Ovary (tissue), 7 donors: ENCODE measurements at regions not wholly inside any gene's neighbourhood (a gene's known extent, or its start where the extent isn't known, plus 50 kb on each side); places are given as distances from the start of the nearest gene placed in this dataset.

Experiments used
- DNase-seq, 5 donors: peaks; one replicate each; pipeline ENCODE4 v3.0.0-alpha.2; 2019 to 2020
- H3K27ac ChIP-seq, 2 donors: fragments of 200-600 bp; one replicate each; pipeline versions ENCODE4 v1.5.1 to v1.8.0; 2019 to 2022
- H3K27me3 ChIP-seq: fragments of 200-600 bp; one replicate; pipeline ENCODE4 v1.8.0; 2022
- H3K36me3 ChIP-seq: fragments of 200-600 bp; sonication (generic); one replicate; pipeline ENCODE4 v1.5.1; 2019
- H3K4me1 ChIP-seq: one replicate; pipeline ENCODE4 v1.8.1; 2013; ENCODE audit warnings: mild to moderate bottlenecking, moderate library complexity; ENCODE audit not compliant: insufficient read depth
- H3K4me3 ChIP-seq: fragments of 200-600 bp; sonication (generic); one replicate; pipeline ENCODE4 v1.5.1; 2017
- H3K9me3 ChIP-seq, 2 donors: fragments of 200-600 bp in 1 of 2; sonication (generic) in 1 of 2; one replicate each; pipeline versions ENCODE4 v1.5.1 to v1.8.1; 2013 to 2019; ENCODE audit warnings: mild to moderate bottlenecking in 1 of 2, moderate library complexity in 1 of 2
- CTCF ChIP-seq, 3 donors: fragments of 450-650 bp in 2 of 3; fragments of 200-600 bp in 1 of 3; IDR thresholded peaks; one replicate each; pipeline versions ENCODE4 v1.5.1 to v1.8.0; 2016 to 2022; ENCODE audit warnings: antibody characterized with exemption in 3 of 3, mild to moderate bottlenecking in 1 of 3
- EP300 ChIP-seq: sonication (generic); formaldehyde crosslinking; IDR thresholded peaks from one replicate; pipeline ENCODE4 v1.6.1; 2017; ENCODE audit warnings: antibody characterized with exemption
- POLR2A ChIP-seq: fragments of 450-650 bp; IDR thresholded peaks from one replicate; pipeline ENCODE4 v1.6.1; 2017; ENCODE audit warnings: antibody characterized with exemption, mild to moderate bottlenecking, moderate library complexity
- WGBS, 3 donors: extraction: QIAGEN DNeasy Blood & Tissue Kit in 1 of 3; methylation state at CpG; one replicate each; pipeline versions ENCODE4 v1.1.5 to v1.1.7; 2013 to 2017; 5-methylcytosine and 5-hydroxymethylcytosine counted together
- intact Hi-C, 4 donors: fragments of 100-400 bp; cut with DNase I; formaldehyde crosslinking; loops; one replicate each; pipeline versions ENCODE4 v1.11.0 to v1.15.1; 2022 to 2023
- donor health status: DM: no; HTN: no; CAD: no; lungs with moderate emphysema.
- donor health status: DM: no; HTN: no; CAD: no.
- donor health status: Bipolar disorder and iron deficiency.
- donor health status: DM: no; HTN: no; CAD: no.
- donor health status: DM: yes; HTN: yes; CAD: no.

- DNase-seq = no peak
- H3K27ac ChIP-seq = no peak overlapping the region
- 81 to 90% (median 88%) methylated on average over 3 of the region's 3 CpGs for WGBS, 3 donors
- no peaks in the 10 kb centered on the region for H3K36me3 ChIP-seq
- intact Hi-C loops = no loop called here
- H3K4me1 ChIP-seq = peaks cover 4% of the 10 kb centered on the region
- no peak for TF ChIP-seq CTCF (IDR thresholded peaks at IDR 0.05)
- TF ChIP-seq POLR2A = no peak
- no peak for TF ChIP-seq EP300
- no peaks in the 10 kb centered on the region for H3K27me3 ChIP-seq
- no peaks in the 10 kb centered on the region for H3K9me3 ChIP-seq
- H3K4me3 ChIP-seq = no peak overlapping the region
Measured at GRCh38 chr2:12183032-12183645, 436.7 kb downstream of the LPIN1 start.

- DNase-seq = no peak
- WGBS, 3 donors = 81 to 91% (median 83%) methylated on average over 5 of the region's 5 CpGs
Measured at GRCh38 chr2:12192762-12193161, 446.3 kb downstream of the LPIN1 start.

GRCh38 chr2:12194968-12195367, 448.5 kb downstream of the LPIN1 start:
- H3K4me1 ChIP-seq = peaks cover 3% of the 10 kb centered on the region
- intact Hi-C loops = no loop called here
- DNase-seq = no peak
- H3K9me3 ChIP-seq = no peaks in the 10 kb centered on the region
- no peaks in the 10 kb centered on the region for H3K36me3 ChIP-seq
- 78 to 88% (median 83%) methylated on average over 1 of the region's 1 CpG for WGBS, 3 donors
- no peaks in the 10 kb centered on the region for H3K27me3 ChIP-seq
- TF ChIP-seq POLR2A (no peak), EP300 (no peak), CTCF (IDR thresholded peaks at IDR 0.05) (no peak)
- no peak overlapping the region for H3K4me3 ChIP-seq
- no peak overlapping the region for H3K27ac ChIP-seq

More at GRCh38 chr2:12192762-12193161, 446.3 kb downstream of the LPIN1 start:
- H3K9me3 ChIP-seq = no peaks in the 10 kb centered on the region
- intact Hi-C loops = no loop called here
- H3K4me1 ChIP-seq = no peaks in the 10 kb centered on the region
- H3K27me3 ChIP-seq = no peaks in the 10 kb centered on the region
- TF ChIP-seq EP300 = no peak
- no peak for TF ChIP-seq CTCF (IDR thresholded peaks at IDR 0.05)
- TF ChIP-seq POLR2A = no peak
- H3K36me3 ChIP-seq = no peaks in the 10 kb centered on the region
- no peak overlapping the region for H3K27ac ChIP-seq
- H3K4me3 ChIP-seq = no peak overlapping the region

GRCh38 chr2:12196495-12196894, 450.1 kb downstream of the LPIN1 start:
- Histone ChIP-seq H3K4me1 (peaks cover 3% of the 10 kb centered on the region), H3K36me3 (no peaks in the 10 kb centered on the region), H3K27ac (no peak overlapping the region), H3K27me3 (no peaks in the 10 kb centered on the region), H3K9me3 (no peaks in the 10 kb centered on the region), H3K4me3 (no peak overlapping the region)
- no peak for TF ChIP-seq POLR2A
- no peak for TF ChIP-seq CTCF (IDR thresholded peaks at IDR 0.05)
- no peak for TF ChIP-seq EP300
- DNase-seq = no peak
- intact Hi-C loops = no loop called here
- 91 to 100% (median 98%) methylated on average over 1 of the region's 1 CpG for WGBS, 3 donors
